Neural cell (in vitro differentiated cells): ENCODE measurements at regions not wholly inside any gene's neighbourhood (a gene's known extent, or its start where the extent isn't known, plus 50 kb on each side); places are given as distances from the start of the nearest gene placed in this dataset.

ENCODE experiments used
- H2AFZ ChIP-seq: fragments of 200-600, 300-800 bp; sonication (generic), shearing (Covaris generic); 2 replicates; pipeline ENCODE4 v1.6.0; 2014; ENCODE audit warnings: low read depth, mild to moderate bottlenecking, antibody characterized with exemption, low read length, moderate library complexity
- H3F3A ChIP-seq: fragments of 200-600 bp; shearing (Covaris generic); 2 replicates; pipeline ENCODE4 v1.6.1; 2016; ENCODE audit warnings: mild to moderate bottlenecking, moderate library complexity, mixed read lengths, antibody characterized with exemption, low read length; ENCODE audit not compliant: insufficient read depth, poor library complexity, severe bottlenecking
- H3K27ac ChIP-seq: fragments of 200-600, 300-800 bp; sonication (generic), shearing (Covaris generic); 2 replicates; pipeline ENCODE4 v1.5.1; 2014; ENCODE audit warnings: mild to moderate bottlenecking, low read length, moderate library complexity
- H3K27me3 ChIP-seq: fragments of 300-800, 200-600 bp; sonication (generic), shearing (Covaris generic); 2 replicates; pipeline ENCODE4 v1.6.0; 2014; ENCODE audit warnings: mild to moderate bottlenecking, low read depth, low read length, moderate library complexity; ENCODE audit not compliant: insufficient read depth
- H3K36me3 ChIP-seq: fragments of 300-800, 200-600 bp; sonication (generic), shearing (Covaris generic); 2 replicates; pipeline ENCODE4 v1.5.1; 2014; ENCODE audit warnings: mild to moderate bottlenecking, antibody characterized with exemption, low read length, moderate library complexity; ENCODE audit not compliant: insufficient read depth
- H3K4me2 ChIP-seq: fragments of 300-800, 200-600 bp; sonication (generic), shearing (Covaris generic); 2 replicates; pipeline ENCODE4 v1.6.0; 2014; ENCODE audit warnings: mild to moderate bottlenecking, low read length
- H3K4me3 ChIP-seq: fragments of 300-800, 200-600 bp; sonication (generic), shearing (Covaris generic); 2 replicates; pipeline ENCODE4 v1.5.1; 2014; ENCODE audit warnings: mild to moderate bottlenecking, low read length, moderate library complexity
- H3K79me2 ChIP-seq: fragments of 200-600 bp; shearing (Covaris generic); replicated peaks from 2 replicates; pipeline ENCODE4 v1.6.0; 2014; ENCODE audit warnings: mild to moderate bottlenecking, low read length, moderate library complexity; ENCODE audit not compliant: insufficient read depth
- H3K9ac ChIP-seq: fragments of 300-800, 200-600 bp; sonication (generic), shearing (Covaris generic); 2 replicates; pipeline ENCODE4 v1.6.1; 2016; ENCODE audit warnings: mild to moderate bottlenecking, low read length, mixed read lengths
- H3K9me2 ChIP-seq: fragments of 200-600 bp; shearing (Covaris generic); 2 replicates; pipeline ENCODE4 v1.6.1; 2016; ENCODE audit warnings: mild to moderate bottlenecking, low read length, mixed read lengths; ENCODE audit not compliant: insufficient read depth
- H3K9me3 ChIP-seq: fragments of 200-600, 300-800 bp; sonication (generic), shearing (Covaris generic); 2 replicates; pipeline ENCODE4 v1.6.1; 2016; ENCODE audit warnings: mild to moderate bottlenecking, mixed run types, low read length, moderate library complexity, mixed read lengths
- H4K20me1 ChIP-seq: fragments of 200-600 bp; shearing (Covaris generic); 2 replicates; pipeline ENCODE4 v1.6.1; 2016; ENCODE audit warnings: mild to moderate bottlenecking, mixed run types; ENCODE audit not compliant: insufficient read depth
- CTCF ChIP-seq: fragments of 450-650 bp; IDR thresholded peaks from 2 replicates; pipeline ENCODE4 v1.5.1; 2014; ENCODE audit warnings: antibody characterized with exemption, mild to moderate bottlenecking, moderate library complexity; ENCODE audit not compliant: poor library complexity, severe bottlenecking
- EP300 ChIP-seq: fragments of 450-650 bp; conservative IDR thresholded peaks from 2 replicates; pipeline ENCODE4 v1.6.1; 2014; ENCODE audit warnings: antibody characterized with exemption, mild to moderate bottlenecking, moderate library complexity; ENCODE audit not compliant: poor library complexity, severe bottlenecking
- EZH2 ChIP-seq: fragments of 200-600, 300-800 bp; shearing (Covaris generic), sonication (generic); IDR thresholded peaks from 2 replicates; pipeline ENCODE4 v1.6.1; 2014; ENCODE audit warnings: antibody characterized with exemption, low read length, borderline replicate concordance, mild to moderate bottlenecking; ENCODE audit not compliant: insufficient read depth, poor library complexity, severe bottlenecking
- MXI1 ChIP-seq: fragments of 450-650 bp; conservative IDR thresholded peaks from 2 replicates; pipeline ENCODE4 v1.6.1; 2014; ENCODE audit warnings: antibody characterized with exemption, mild to moderate bottlenecking; ENCODE audit not compliant: poor library complexity, severe bottlenecking
- POLR2AphosphoS5 ChIP-seq: IDR thresholded peaks from 2 replicates; pipeline ENCODE4 v1.6.1; 2012
- RAD21 ChIP-seq: fragments of 450-650 bp; conservative IDR thresholded peaks from 2 replicates; pipeline ENCODE4 v1.6.1; 2014; ENCODE audit warnings: antibody characterized with exemption, mild to moderate bottlenecking, moderate library complexity
- REST ChIP-seq: IDR thresholded peaks from 2 replicates; pipeline ENCODE4 v1.6.1; 2012; ENCODE audit warnings: borderline replicate concordance
- SMC3 ChIP-seq: fragments of 450-650 bp; conservative IDR thresholded peaks from 2 replicates; pipeline ENCODE4 v1.6.1; 2014; ENCODE audit warnings: antibody characterized with exemption, mild to moderate bottlenecking, moderate library complexity; ENCODE audit not compliant: poor library complexity
- TAF1 ChIP-seq: IDR thresholded peaks from 2 replicates; pipeline ENCODE4 v1.6.1; 2012; ENCODE audit warnings: low read depth

- Histone ChIP-seq H3K4me2 (no peak overlapping the region), H3K27ac (no peak overlapping the region), H3K9me2 (no peaks in the 10 kb centered on the region), H3K4me3 (no peak overlapping the region), H3K36me3 (no peaks in the 10 kb centered on the region), H3K79me2 (no peaks in the 10 kb centered on the region), H2AFZ (no peak overlapping the region), H3K9me3 (no peaks in the 10 kb centered on the region), H3F3A (no peaks in the 10 kb centered on the region), H3K27me3 (no peaks in the 10 kb centered on the region), H3K9ac (no peak overlapping the region), H4K20me1 (no peaks in the 10 kb centered on the region)
- TF ChIP-seq REST (no peak), EP300 (no peak), MXI1 (no peak)
Measured at GRCh38 chr15:46956881-46957280, 760.4 kb upstream of the SEMA6D start.

GRCh38 chr15:46960581-46960980, 756.7 kb upstream of the SEMA6D start:
- Histone ChIP-seq H3K36me3 (no peaks in the 10 kb centered on the region), H3K27me3 (no peaks in the 10 kb centered on the region), H3K9me2 (no peaks in the 10 kb centered on the region), H3K27ac (no peak overlapping the region), H3K9ac (no peak overlapping the region), H3K79me2 (no peaks in the 10 kb centered on the region), H4K20me1 (no peaks in the 10 kb centered on the region), H3F3A (no peaks in the 10 kb centered on the region), H2AFZ (no peak overlapping the region), H3K9me3 (no peaks in the 10 kb centered on the region), H3K4me2 (no peak overlapping the region), H3K4me3 (no peak overlapping the region)
- TF ChIP-seq CTCF (no peak), SMC3 (no peak), EZH2 (no peak), RAD21 (no peak), TAF1 (no peak), REST (no peak), POLR2AphosphoS5 (no peak), MXI1 (no peak), EP300 (no peak)
